Body of pancreas (tissue), 4 donors: ENCODE measurements at regions not wholly inside any gene's neighbourhood (a gene's known extent, or its start where the extent isn't known, plus 50 kb on each side); places are given as distances from the start of the nearest gene placed in this dataset.
A peak's percentile ranks its signal among the peaks of the same experiment; 100 is the strongest.

Source experiments
- ATAC-seq: fragments of 150-250 bp; one replicate; pipeline ENCODE4 v1.9.1; 2016
- DNase-seq, 4 donors: peaks; one replicate each; pipeline ENCODE4 v3.0.0-alpha.2; 2019
- H3K27ac ChIP-seq, 4 donors: fragments of 200-600 bp; sonication (generic); 1 replicate in 3 of 4; 2 replicates in 1 of 4; pipeline versions ENCODE4 v1.5.1 to v1.6.1; 2016 to 2019; ENCODE audit warnings: mild to moderate bottlenecking in 1 of 4, mixed read lengths in 1 of 4, moderate library complexity in 1 of 4
- H3K27me3 ChIP-seq, 2 donors: fragments of 200-600 bp; sonication (generic); one replicate each; pipeline ENCODE4 v1.6.0; 2016; ENCODE audit warnings: mild to moderate bottlenecking in 1 of 2
- H3K36me3 ChIP-seq, 2 donors: fragments of 200-600 bp; sonication (generic); replicated peaks in 1 of 2; 2 replicates each; pipeline ENCODE4 v1.5.1; 2016; ENCODE audit warnings: low read depth in 2 of 2; ENCODE audit not compliant: insufficient read depth in 1 of 2
- H3K4me1 ChIP-seq: fragments of 200-600 bp; sonication (generic); one replicate; pipeline ENCODE4 v1.6.0; 2016
- H3K4me3 ChIP-seq, 2 donors: fragments of 200-600 bp; sonication (generic); 1 replicate in 1 of 2; 2 replicates in 1 of 2; pipeline ENCODE4 v1.5.1; 2016 to 2019
- H3K9me3 ChIP-seq, 3 donors: fragments of 200-600 bp; sonication (generic); 1 replicate in 2 of 3; 2 replicates in 1 of 3; pipeline ENCODE4 v1.5.1; 2016
- POLR2A ChIP-seq, 3 donors: fragments of 450-650 bp; IDR thresholded peaks; one replicate each; pipeline ENCODE4 v1.6.1; 2016; ENCODE audit warnings: antibody characterized with exemption in 3 of 3, mild to moderate bottlenecking in 2 of 3
- WGBS, 2 donors: methylation state at CpG; one replicate each; pipeline ENCODE4 v1.1.5; 2017; 5-methylcytosine and 5-hydroxymethylcytosine counted together
- intact Hi-C: fragments of 100-400 bp; cut with DNase I; formaldehyde crosslinking; loops from one replicate; pipeline ENCODE4 v1.15.1; 2023
- TF ChIP-seq, protein P1 (sequence below), 7 experiments: fragments of 450-650 bp in 4 of 7; fragments of 200-600 bp in 3 of 7; sonication (generic) in 3 of 7; IDR thresholded peaks; one replicate each; pipeline ENCODE4 v1.5.1; 2016 to 2019; ENCODE audit warnings: antibody characterized with exemption in 7 of 7

DNA sequence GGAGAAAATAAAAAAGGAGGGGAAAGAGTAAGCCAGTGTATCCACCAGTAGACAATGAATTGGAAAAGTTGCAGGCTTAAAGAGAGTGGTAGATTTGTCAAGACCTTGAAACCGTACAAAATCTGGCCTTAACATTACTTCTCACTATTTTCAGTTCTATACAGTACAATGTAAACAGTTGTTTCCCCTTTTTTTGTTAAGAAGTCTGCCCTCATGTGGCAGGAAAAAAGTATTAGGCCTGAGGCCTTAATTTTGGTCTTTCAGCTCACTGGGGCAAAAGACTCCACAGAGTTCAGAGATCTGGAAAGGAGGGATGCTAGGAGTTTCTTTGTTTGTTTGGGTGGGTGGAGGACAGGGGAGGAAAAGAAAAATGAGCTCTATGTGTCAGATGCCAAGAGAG lies 92.8 kb upstream of the CCDC160 start:
- TF ChIP-seq, protein P1, sequence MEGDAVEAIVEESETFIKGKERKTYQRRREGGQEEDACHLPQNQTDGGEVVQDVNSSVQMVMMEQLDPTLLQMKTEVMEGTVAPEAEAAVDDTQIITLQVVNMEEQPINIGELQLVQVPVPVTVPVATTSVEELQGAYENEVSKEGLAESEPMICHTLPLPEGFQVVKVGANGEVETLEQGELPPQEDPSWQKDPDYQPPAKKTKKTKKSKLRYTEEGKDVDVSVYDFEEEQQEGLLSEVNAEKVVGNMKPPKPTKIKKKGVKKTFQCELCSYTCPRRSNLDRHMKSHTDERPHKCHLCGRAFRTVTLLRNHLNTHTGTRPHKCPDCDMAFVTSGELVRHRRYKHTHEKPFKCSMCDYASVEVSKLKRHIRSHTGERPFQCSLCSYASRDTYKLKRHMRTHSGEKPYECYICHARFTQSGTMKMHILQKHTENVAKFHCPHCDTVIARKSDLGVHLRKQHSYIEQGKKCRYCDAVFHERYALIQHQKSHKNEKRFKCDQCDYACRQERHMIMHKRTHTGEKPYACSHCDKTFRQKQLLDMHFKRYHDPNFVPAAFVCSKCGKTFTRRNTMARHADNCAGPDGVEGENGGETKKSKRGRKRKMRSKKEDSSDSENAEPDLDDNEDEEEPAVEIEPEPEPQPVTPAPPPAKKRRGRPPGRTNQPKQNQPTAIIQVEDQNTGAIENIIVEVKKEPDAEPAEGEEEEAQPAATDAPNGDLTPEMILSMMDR (IDR thresholded peaks at IDR 0.05): peak in 2 of 7 experiments; percentile 7 to 12
- TF ChIP-seq POLR2A (IDR thresholded peaks at IDR 0.05): no peak
- intact Hi-C loops: no loop called here
- Histone ChIP-seq H3K9me3 (no peaks in the 10 kb centered on the region), H3K27me3 (no peaks in the 10 kb centered on the region), H3K4me3 (no peak overlapping the region), H3K36me3 (no peaks in the 10 kb centered on the region), H3K4me1 (no peaks in the 10 kb centered on the region), H3K27ac (no peak overlapping the region)
- no peak for DNase-seq
- no peak for ATAC-seq
- 10 to 25% methylated on average over 1 of the region's 1 CpG for WGBS, 2 donors

DNA sequence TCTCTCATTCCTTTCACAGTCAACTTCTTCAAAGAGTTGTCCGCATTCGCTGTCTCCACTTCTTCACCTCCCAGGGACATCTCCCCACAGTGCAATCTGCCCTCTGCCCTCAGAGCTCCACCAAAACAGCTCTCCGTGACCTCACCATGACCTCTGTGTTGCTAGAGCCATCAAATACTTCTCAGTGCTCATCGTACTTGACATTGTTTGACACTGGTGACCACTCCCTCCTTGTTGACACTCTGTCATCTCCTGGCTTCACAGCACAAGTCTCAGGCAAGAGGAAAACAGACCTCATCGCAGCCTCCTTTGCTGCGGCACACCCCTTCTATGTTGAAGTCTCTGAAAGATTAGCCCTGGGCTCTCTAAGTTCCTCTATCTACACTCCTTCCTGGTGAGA lies 90.5 kb upstream of the CCDC160 start:
- intact Hi-C loops: no loop called here
- no peak for ATAC-seq

DNA sequence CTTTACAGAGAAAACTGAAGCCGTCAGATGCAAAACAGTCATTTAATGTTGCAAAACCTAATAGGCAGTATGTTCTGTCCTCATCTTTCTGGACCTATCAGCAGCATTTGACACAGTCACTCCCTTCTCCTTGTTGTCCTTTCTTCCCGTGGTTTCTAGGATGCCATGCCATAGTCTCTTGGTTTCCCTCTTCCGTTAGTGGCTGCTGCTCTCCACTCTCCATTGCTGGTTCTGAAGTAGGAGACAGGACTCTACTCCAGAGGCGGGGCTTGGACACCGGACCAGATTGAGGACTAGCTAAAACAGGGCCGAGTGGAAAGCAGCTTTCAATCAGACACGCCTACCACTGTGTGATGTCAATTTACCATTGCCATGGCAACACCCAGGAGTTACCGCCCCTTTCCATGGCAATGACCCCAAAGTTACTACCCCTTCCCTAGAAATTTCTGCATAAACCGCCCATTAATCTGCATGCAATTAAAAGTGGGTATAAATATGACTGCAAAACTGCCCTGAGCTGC lies 88.8 kb upstream of the CCDC160 start:
- DNase-seq (no peak), ATAC-seq (no peak)
- no peaks in the 10 kb centered on the region for H3K27me3 ChIP-seq
- no peak overlapping the region for H3K4me3 ChIP-seq
- no peaks in the 10 kb centered on the region for H3K9me3 ChIP-seq
- no peaks in the 10 kb centered on the region for H3K36me3 ChIP-seq
- intact Hi-C loops: no loop called here
- TF ChIP-seq, protein P1 (IDR thresholded peaks at IDR 0.05): no peak
- TF ChIP-seq POLR2A (IDR thresholded peaks at IDR 0.05): no peak
- WGBS, 2 donors: 68 to 75% methylated on average over 8 to 9 of the region's 9 CpGs
- no peak overlapping the region for H3K27ac ChIP-seq
- H3K4me1 ChIP-seq: no peaks in the 10 kb centered on the region

More for the DNA sequence above, 90.5 kb upstream of the CCDC160 start:
- Histone ChIP-seq H3K4me1 (no peaks in the 10 kb centered on the region), H3K9me3 (no peaks in the 10 kb centered on the region), H3K27ac (no peak overlapping the region), H3K36me3 (no peaks in the 10 kb centered on the region), H3K27me3 (no peaks in the 10 kb centered on the region), H3K4me3 (no peak overlapping the region)
- WGBS, 2 donors: 65 to 70% methylated on average over 6 of the region's 6 CpGs
- no peak for DNase-seq
- TF ChIP-seq, protein P1 (IDR thresholded peaks at IDR 0.05): no peak
- no peak for TF ChIP-seq POLR2A (IDR thresholded peaks at IDR 0.05)

DNA sequence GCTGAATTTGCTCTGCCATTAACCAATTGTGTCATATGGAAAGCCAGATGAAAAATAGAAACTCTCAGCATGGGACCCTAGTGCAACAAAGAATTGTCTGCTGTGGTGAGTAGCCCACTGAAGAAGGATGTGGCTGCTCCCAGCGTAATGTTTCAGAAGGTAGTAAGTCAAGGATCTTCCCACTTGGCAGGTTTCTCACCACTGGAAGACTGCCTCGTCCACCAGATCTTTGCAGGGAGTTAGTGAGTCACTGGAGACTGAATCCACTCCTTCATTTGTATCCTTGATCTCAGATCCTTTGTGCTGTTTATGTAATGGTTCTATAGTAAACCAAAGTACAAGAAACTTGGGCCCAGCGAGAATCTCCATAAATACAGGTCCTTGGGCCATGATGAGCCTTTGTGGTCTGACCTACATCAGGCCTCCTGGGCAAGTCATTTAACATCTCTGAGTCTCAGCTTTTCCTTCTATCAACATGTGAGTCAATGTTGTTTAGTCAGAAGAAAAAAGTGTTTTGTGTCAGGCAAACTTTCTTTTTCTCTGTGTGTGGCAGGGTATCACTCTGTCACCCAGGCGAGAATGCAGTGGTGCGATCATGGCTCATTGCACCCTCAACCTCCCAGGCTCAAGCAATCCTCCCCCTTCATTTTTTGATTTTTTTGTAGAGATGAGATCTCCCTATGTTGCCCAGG lies 78.0 kb upstream of the CCDC160 start:
- Histone ChIP-seq H3K36me3 (no peaks in the 10 kb centered on the region), H3K4me1 (no peaks in the 10 kb centered on the region), H3K27ac (no peak overlapping the region), H3K4me3 (no peak overlapping the region), H3K9me3 (no peaks in the 10 kb centered on the region), H3K27me3 (no peaks in the 10 kb centered on the region)
- TF ChIP-seq, protein P1 (IDR thresholded peaks at IDR 0.05): no peak
- TF ChIP-seq POLR2A (IDR thresholded peaks at IDR 0.05): no peak
- DNase-seq (no peak), ATAC-seq (no peak)
- WGBS, 2 donors: 81 to 87% methylated on average over 5 of the region's 5 CpGs
- intact Hi-C loops: no loop called here

DNA sequence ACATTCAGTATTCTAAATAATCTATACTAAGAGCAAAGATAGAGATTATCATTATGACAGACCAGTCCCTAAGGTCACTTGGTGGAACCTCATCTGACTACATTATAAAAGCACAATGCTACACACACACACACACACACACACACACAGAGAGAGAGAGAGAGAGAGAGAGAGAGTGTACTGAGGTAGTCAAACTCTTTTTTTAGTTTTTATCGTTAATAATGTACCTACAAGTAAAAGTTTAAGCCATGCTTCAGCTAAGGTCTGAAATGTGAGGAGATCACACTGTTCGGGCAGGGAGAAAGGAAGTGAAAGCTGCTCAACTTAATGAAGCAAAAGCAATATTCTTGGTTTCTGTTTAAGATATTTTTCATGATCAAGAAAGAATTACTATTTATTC lies 75.8 kb upstream of the CCDC160 start:
- ATAC-seq (peak; percentile 27), DNase-seq (no peak)
- intact Hi-C loops: no loop called here
- Histone ChIP-seq H3K36me3 (no peaks in the 10 kb centered on the region), H3K4me3 (no peak overlapping the region), H3K9me3 (no peaks in the 10 kb centered on the region), H3K4me1 (no peaks in the 10 kb centered on the region), H3K27ac (no peak overlapping the region), H3K27me3 (no peaks in the 10 kb centered on the region)
- WGBS, 2 donors: 22 to 29% methylated on average over 2 of the region's 2 CpGs
- TF ChIP-seq, protein P1 (IDR thresholded peaks at IDR 0.05): no peak
- TF ChIP-seq POLR2A (IDR thresholded peaks at IDR 0.05): no peak
